Mesothelial cell of epicardium (in vitro differentiated cells): ENCODE measurements at regions not wholly inside any gene's neighbourhood (a gene's known extent, or its start where the extent isn't known, plus 50 kb on each side); places are given as distances from the start of the nearest gene placed in this dataset.

ENCODE experiments used
- DNase-seq, 2 experiments: peaks; one replicate each; pipeline ENCODE4 v3.0.0; 2021; ENCODE audit warnings: low spot score in 2 of 2; ENCODE audit not compliant: unreplicated experiment in 2 of 2
- H3K27ac Mint-ChIP-seq: 2 replicates; pipeline ENCODE4 v1.8.0; 2021; ENCODE audit warnings: mixed read lengths
- H3K27me3 Mint-ChIP-seq: 2 replicates; pipeline ENCODE4 v1.8.0; 2021; ENCODE audit warnings: low read depth, mixed read lengths
- H3K36me3 Mint-ChIP-seq: 2 replicates; pipeline ENCODE4 v1.8.0; 2021; ENCODE audit warnings: mixed read lengths
- H3K4me1 Mint-ChIP-seq: 2 replicates; pipeline ENCODE4 v1.8.0; 2021; ENCODE audit warnings: mixed read lengths
- H3K4me3 Mint-ChIP-seq: 2 replicates; pipeline ENCODE4 v1.8.0; 2021; ENCODE audit warnings: mild to moderate bottlenecking, moderate library complexity, mixed read lengths
- H3K9me3 Mint-ChIP-seq: 2 replicates; pipeline ENCODE4 v1.8.0; 2021; ENCODE audit warnings: mixed read lengths
- CTCF ChIP-seq: fragments of 200-600 bp; sonication (generic); IDR thresholded peaks from one replicate; pipeline ENCODE4 v1.5.0; 2021; ENCODE audit warnings: antibody characterized with exemption; ENCODE audit not compliant: unreplicated experiment

GRCh38 chr18:5768454-5768853 lies 126.9 kb downstream of the TMEM200C start:
- Mint-ChIP-seq H3K27ac (no peak overlapping the region), H3K9me3 (no peaks in the 10 kb centered on the region), H3K27me3 (peaks cover 7% of the 10 kb centered on the region), H3K4me3 (no peak overlapping the region), H3K4me1 (peaks cover 11% of the 10 kb centered on the region), H3K36me3 (no peaks in the 10 kb centered on the region)
- no peak for TF ChIP-seq CTCF
- no peak for DNase-seq

GRCh38 chr18:5759194-5759593 lies 136.1 kb downstream of the TMEM200C start:
- no peak for DNase-seq
- Mint-ChIP-seq H3K9me3 (no peaks in the 10 kb centered on the region), H3K4me3 (peak overlapping the region; percentile 3), H3K36me3 (no peaks in the 10 kb centered on the region), H3K27ac (no peak overlapping the region), H3K27me3 (peaks cover 3% of the 10 kb centered on the region), H3K4me1 (peaks cover 13% of the 10 kb centered on the region)
- TF ChIP-seq CTCF, result no peak

- Mint-ChIP-seq H3K4me3 (no peak overlapping the region), H3K4me1 (peaks cover 13% of the 10 kb centered on the region), H3K27me3 (peaks cover 2% of the 10 kb centered on the region), H3K36me3 (no peaks in the 10 kb centered on the region), H3K9me3 (no peaks in the 10 kb centered on the region), H3K27ac (no peak overlapping the region)
- TF ChIP-seq CTCF, result no peak
- DNase-seq, result no peak
Measured at GRCh38 chr18:5756823-5757222, 138.5 kb downstream of the TMEM200C start.

- H3K4me3 Mint-ChIP-seq, result no peak overlapping the region
- H3K27me3 Mint-ChIP-seq, result peaks cover 4% of the 10 kb centered on the region
- H3K9me3 Mint-ChIP-seq, result peaks cover 3% of the 10 kb centered on the region
- H3K27ac Mint-ChIP-seq, result no peak overlapping the region
- no peaks in the 10 kb centered on the region for H3K4me1 Mint-ChIP-seq
- no peaks in the 10 kb centered on the region for H3K36me3 Mint-ChIP-seq
- no peak for TF ChIP-seq CTCF
- no peak for DNase-seq
Measured at GRCh38 chr18:5747678-5748077, 147.6 kb downstream of the TMEM200C start.

GRCh38 chr18:5746844-5747243 lies 148.5 kb downstream of the TMEM200C start:
- Mint-ChIP-seq H3K36me3 (no peaks in the 10 kb centered on the region), H3K9me3 (peaks cover 3% of the 10 kb centered on the region), H3K27me3 (peaks cover 4% of the 10 kb centered on the region), H3K27ac (no peak overlapping the region), H3K4me3 (no peak overlapping the region), H3K4me1 (no peaks in the 10 kb centered on the region)
- no peak for DNase-seq
- TF ChIP-seq CTCF, result no peak

GRCh38 chr18:5744659-5745058 lies 150.7 kb downstream of the TMEM200C start:
- Mint-ChIP-seq H3K27ac (no peak overlapping the region), H3K9me3 (peaks cover 3% of the 10 kb centered on the region)
- no peak for TF ChIP-seq CTCF

More at GRCh38 chr18:5744659-5745058, 150.7 kb downstream of the TMEM200C start:
- no peak for DNase-seq
- Mint-ChIP-seq H3K4me3 (no peak overlapping the region), H3K36me3 (no peaks in the 10 kb centered on the region), H3K4me1 (no peaks in the 10 kb centered on the region), H3K27me3 (no peaks in the 10 kb centered on the region)
